GM13977 (cell line): ENCODE measurements at regions not wholly inside any gene's neighbourhood (a gene's known extent, or its start where the extent isn't known, plus 50 kb on each side); places are given as distances from the start of the nearest gene placed in this dataset.

Experiments used
- DNase-seq: peaks from one replicate; pipeline ENCODE4 v3.0.0; 2012; ENCODE audit warnings: low spot score
- CTCF ChIP-seq: IDR thresholded peaks from 2 replicates; pipeline ENCODE4 v1.5.1; 2012; ENCODE audit warnings: mild to moderate bottlenecking, control low read depth; ENCODE audit not compliant: insufficient read depth; ENCODE audit errors: extremely low read depth, missing control alignments
- in situ Hi-C: fragments of 300-500 bp; cut with MboI; formaldehyde crosslinking; loops from one replicate; pipeline ENCODE4 v1.12.0; 2022; ENCODE audit warnings: low sequenced_read_pairs, low pct_unique_long_range_greater_than_20kb, mixed read lengths, inconsistent platforms; ENCODE audit not compliant: unreplicated experiment

- no peak for TF ChIP-seq CTCF
- in situ Hi-C loops: no loop called here
- no peak for DNase-seq
These were observed 546.1 kb downstream of the NR2F1-AS1 start for GRCh38 chr5:93034621-93035590.

GRCh38 chr5:93022796-93023447 is 558.1 kb downstream of the NR2F1-AS1 start:
- TF ChIP-seq CTCF: no peak
- in situ Hi-C loops: no loop called here
- no peak for DNase-seq

- TF ChIP-seq CTCF: no peak
- in situ Hi-C loops: no loop called here
- DNase-seq: no peak
These were observed 558.8 kb downstream of the NR2F1-AS1 start for GRCh38 chr5:93022211-93022610.

GRCh38 chr5:93019896-93020295 is 561.1 kb downstream of the NR2F1-AS1 start:
- no peak for DNase-seq
- TF ChIP-seq CTCF: no peak
- in situ Hi-C loops: no loop called here

- no peak for TF ChIP-seq CTCF
- in situ Hi-C loops: no loop called here
- DNase-seq: no peak
These were observed 562.6 kb downstream of the NR2F1-AS1 start for GRCh38 chr5:93018461-93018860.

GRCh38 chr5:93017849-93018248 is 563.2 kb downstream of the NR2F1-AS1 start:
- DNase-seq: no peak
- in situ Hi-C loops: no loop called here
- TF ChIP-seq CTCF: no peak
